ENCODE measurements at regions not wholly inside any gene's neighbourhood (a gene's known extent, or its start where the extent isn't known, plus 50 kb on each side); places are given as distances from the start of the nearest gene placed in this dataset.
A peak's percentile ranks its signal among the peaks of the same experiment; 100 is the strongest.

DNA sequence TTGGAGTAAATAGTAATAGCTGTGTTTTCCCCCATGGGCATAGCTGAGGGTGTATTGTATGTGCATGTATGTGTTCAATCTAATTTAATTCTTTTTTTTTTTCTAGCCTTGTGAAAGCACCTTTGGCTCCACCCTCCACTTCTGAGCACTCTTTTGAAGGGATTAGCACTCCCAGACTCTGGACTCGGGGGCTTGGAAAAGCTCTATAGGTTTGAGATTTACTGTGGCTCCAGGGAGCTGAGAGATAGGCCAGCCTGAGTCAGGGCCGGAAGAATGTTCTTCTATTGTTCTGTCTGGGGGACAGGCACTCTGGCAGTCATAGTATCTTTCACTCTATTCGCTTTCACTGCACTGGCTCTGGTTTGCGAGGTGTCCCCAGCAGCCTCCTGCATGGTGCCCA, 540.0 kb upstream of the TBX3 start:
- H3K4me3 ChIP-seq, result no peak overlapping the region
- no peaks in the 10 kb centered on the region for H3K27me3 ChIP-seq
- H3K9me3 ChIP-seq, result no peaks in the 10 kb centered on the region
- no peaks in the 10 kb centered on the region for H3K36me3 ChIP-seq
- no peak for DNase-seq

GRCh38 chr12:115223322-115223721, 539.3 kb upstream of the TBX3 start:
- H3K27me3 ChIP-seq, result no peaks in the 10 kb centered on the region
- no peak overlapping the region for H3K4me3 ChIP-seq
- H3K9me3 ChIP-seq, result no peaks in the 10 kb centered on the region
- no peaks in the 10 kb centered on the region for H3K36me3 ChIP-seq
- peak; percentile 70 for DNase-seq

- no peaks in the 10 kb centered on the region for H3K27me3 ChIP-seq
- H3K36me3 ChIP-seq, result no peaks in the 10 kb centered on the region
- no peaks in the 10 kb centered on the region for H3K9me3 ChIP-seq
- DNase-seq, result no peak
- no peak overlapping the region for H3K4me3 ChIP-seq
Measured at GRCh38 chr12:115222220-115222619, 538.2 kb upstream of the TBX3 start.

GRCh38 chr12:115216301-115216700, 532.3 kb upstream of the TBX3 start:
- Histone ChIP-seq H3K36me3 (no peaks in the 10 kb centered on the region), H3K4me3 (no peak overlapping the region), H3K9me3 (no peaks in the 10 kb centered on the region; the same call in 1 of the 2 replicates), H3K27me3 (no peaks in the 10 kb centered on the region)
- DNase-seq, result no peak

DNA sequence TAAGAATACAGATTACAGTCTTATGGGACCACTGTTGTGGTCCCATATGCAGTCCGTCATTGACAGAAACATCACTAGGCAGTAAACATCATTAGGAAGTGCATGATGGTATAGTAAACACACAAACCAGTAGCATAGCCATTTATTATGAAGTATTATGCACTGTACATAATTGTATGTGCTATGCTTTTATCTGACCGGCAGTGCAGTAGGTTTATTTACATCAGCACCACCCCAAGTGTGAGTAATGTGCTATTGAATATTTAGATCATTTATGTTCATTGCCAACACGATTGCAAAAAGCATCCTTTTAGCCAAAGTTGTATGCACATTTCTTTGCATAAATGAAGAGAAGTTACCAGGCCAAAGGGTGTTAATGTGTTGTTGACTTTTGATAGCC, 531.6 kb upstream of the TBX3 start:
- H3K4me3 ChIP-seq, result no peak overlapping the region
- no peaks in the 10 kb centered on the region for H3K36me3 ChIP-seq
- no peak for DNase-seq
- H3K9me3 ChIP-seq, result no peaks in the 10 kb centered on the region; the same call in 1 of the 2 replicates
- no peaks in the 10 kb centered on the region for H3K27me3 ChIP-seq

DNA sequence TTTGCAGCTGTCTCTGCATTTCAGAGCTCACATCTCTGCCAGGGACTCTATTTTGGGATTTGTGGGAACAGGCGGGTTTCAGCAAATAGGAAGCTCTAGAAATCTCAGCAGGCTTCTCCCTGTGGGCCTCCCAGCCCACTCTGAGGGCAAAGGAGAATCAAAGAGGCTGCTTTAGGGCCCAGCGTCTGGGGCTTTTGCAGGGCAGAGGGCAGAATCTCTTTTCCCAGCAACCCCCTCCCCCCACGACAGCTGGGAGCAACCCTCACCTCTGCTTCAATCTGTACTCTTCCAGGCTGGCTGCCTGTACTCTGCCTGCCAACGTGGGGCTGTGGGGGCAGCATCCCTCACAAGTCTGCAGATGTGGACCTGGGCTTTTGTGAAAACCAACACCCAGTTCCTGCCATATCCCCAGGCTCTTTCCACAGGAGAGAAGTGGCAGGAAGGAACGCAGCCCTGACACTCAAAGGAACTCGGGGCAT, 529.6 kb upstream of the TBX3 start:
- H3K9me3 ChIP-seq, result no peaks in the 10 kb centered on the region; the same call in 1 of the 2 replicates
- DNase-seq, result no peak
- H3K36me3 ChIP-seq, result no peaks in the 10 kb centered on the region
- no peak overlapping the region for H3K4me3 ChIP-seq
- no peaks in the 10 kb centered on the region for H3K27me3 ChIP-seq

- Histone ChIP-seq H3K27me3 (no peaks in the 10 kb centered on the region), H3K36me3 (no peaks in the 10 kb centered on the region), H3K9me3 (no peaks in the 10 kb centered on the region; the same call in 1 of the 2 replicates), H3K4me3 (no peak overlapping the region)
- no peak for DNase-seq
Measured at GRCh38 chr12:115213118-115213517, 529.1 kb upstream of the TBX3 start.

DNA sequence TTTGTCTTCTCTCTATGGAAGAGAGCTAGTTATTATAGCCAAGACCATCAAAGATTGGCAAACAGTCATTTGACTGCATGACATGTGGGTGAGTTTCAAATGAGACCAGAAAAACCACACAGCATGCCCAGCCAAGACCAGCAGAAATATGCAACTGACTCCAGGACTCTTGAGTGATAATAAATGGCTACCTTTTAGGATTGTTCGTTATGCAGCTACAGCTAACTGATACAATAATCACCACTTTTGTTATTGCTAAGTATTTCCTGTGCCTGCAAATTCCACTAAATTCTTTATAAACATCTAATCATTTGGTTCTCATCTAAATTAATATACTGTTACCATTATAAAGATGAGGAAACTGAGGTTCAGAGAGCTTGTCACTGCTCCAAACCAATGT, 528.4 kb upstream of the TBX3 start:
- Histone ChIP-seq H3K9me3 (no peaks in the 10 kb centered on the region; the same call in 1 of the 2 replicates), H3K36me3 (no peaks in the 10 kb centered on the region), H3K4me3 (no peak overlapping the region), H3K27me3 (no peaks in the 10 kb centered on the region)
- DNase-seq, result no peak

DNA sequence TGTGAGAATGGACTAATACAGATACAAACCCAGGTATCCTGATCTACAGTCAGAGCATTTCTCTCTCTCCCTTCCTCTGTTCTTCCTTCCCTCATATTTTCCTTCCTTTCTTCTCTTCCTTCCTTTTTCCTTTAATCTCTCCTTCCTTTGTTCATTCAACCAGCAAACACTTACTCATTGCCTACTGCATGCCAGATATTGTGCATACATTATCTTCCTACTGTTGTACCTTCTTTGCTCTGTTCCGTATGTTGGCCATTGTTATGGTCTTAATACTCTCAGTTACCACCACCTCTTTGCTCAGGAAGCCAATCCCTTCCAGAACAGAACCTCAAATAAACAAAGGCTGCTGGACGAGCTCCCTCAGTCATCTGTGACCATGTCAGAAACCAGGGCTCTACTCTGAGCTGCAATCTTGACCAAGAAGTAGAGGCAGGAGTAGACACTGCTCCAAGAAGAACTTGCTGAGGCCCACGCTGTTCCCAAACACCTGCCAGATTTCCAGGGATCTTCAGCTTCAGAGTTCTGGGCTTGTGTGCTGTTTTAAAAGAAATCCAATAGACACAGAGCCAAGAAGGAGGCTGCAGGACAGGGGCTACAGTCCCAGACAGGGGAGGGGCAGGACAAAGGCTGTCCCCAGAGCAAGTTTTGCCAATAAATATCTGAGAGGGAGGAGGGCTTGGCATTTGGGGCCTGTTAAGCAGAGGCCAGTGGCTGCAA, 526.7 kb upstream of the TBX3 start:
- no peaks in the 10 kb centered on the region; the same call in 1 of the 2 replicates for H3K9me3 ChIP-seq
- H3K36me3 ChIP-seq, result no peaks in the 10 kb centered on the region
- no peaks in the 10 kb centered on the region for H3K27me3 ChIP-seq
- H3K4me3 ChIP-seq, result no peak overlapping the region
- no peak for DNase-seq

GRCh38 chr12:115209230-115209629, 525.3 kb upstream of the TBX3 start:
- DNase-seq, result no peak
- Histone ChIP-seq H3K4me3 (no peak overlapping the region), H3K27me3 (no peaks in the 10 kb centered on the region), H3K9me3 (no peaks in the 10 kb centered on the region; the same call in 1 of the 2 replicates), H3K36me3 (no peaks in the 10 kb centered on the region)

DNA sequence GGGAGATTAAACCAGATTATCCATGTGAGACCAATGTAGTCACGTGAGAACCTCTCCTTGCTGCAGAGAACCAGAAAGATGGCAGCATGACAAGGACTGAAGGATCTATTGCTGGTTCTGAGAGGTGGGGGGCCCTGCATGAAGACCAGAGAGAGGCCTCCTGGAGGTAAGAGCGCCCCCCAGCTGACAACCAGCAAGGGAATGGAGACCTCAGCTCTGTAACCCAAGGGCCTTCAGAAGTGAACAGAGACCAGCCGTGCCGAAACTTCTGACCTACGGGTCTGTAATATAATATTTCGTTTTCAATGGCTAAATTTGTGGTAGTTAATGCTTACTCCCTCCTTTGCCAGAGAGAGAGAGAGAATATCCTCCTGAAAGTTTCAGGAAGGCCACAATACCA, 524.1 kb upstream of the TBX3 start:
- no peak for DNase-seq
- Histone ChIP-seq H3K36me3 (no peaks in the 10 kb centered on the region), H3K4me3 (no peak overlapping the region), H3K27me3 (no peaks in the 10 kb centered on the region), H3K9me3 (no peaks in the 10 kb centered on the region; the same call in 1 of the 2 replicates)

DNA sequence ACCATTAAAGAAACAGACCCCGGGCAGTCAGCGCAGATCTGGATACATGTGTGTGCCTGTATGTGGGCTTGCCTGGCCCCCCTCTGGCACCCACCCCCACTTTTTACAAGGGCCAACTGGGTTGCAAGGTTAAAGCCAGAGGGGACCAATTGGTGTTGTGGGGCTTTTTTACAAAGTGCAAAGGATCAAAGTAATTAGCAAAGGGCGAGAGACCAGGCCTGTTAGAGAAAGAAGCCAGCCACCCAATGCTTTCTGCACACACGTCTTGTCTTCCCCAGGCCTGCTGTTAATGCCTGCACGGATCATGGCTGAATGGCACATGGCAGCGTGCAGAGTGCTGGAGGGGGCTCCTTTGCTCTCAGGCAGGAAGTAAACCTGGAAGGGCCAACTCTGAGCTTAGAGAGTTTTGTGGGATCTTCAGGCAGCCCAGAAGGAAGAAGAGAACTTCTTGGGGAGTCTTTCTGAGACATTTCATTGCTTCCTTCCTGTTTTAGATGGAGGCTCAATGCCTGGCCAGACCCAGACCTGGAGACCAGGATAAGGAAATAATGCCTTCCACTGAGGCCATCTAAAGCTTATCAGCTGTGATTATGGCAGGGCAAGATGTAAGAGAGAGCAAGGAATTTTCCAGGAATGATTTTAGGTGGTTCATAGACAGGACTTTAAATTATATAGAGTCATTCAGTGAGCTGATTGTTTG, 523.4 kb upstream of the TBX3 start:
- DNase-seq, result no peak
- H3K36me3 ChIP-seq, result no peaks in the 10 kb centered on the region
- no peaks in the 10 kb centered on the region; the same call in 1 of the 2 replicates for H3K9me3 ChIP-seq
- H3K4me3 ChIP-seq, result no peak overlapping the region
- no peaks in the 10 kb centered on the region for H3K27me3 ChIP-seq

DNA sequence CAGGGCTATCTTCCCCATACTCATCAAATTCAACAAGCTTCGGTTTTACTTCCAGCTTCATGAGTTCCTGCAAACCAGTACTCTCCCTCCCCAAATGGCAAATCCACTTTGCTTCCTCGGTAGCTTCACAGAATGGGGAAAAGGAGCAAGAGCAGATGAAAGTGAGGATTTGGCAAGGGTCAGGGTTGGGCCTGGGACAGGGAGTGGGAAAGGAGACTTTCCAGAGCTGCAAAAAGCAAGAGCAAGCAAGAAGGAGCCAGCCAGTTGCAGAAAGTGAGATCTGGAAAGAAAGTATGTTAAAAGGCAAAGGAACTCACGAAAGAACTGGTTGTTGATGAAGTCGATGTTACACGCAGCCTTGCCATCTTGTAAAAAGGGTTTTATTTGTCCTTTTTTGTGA, 522.8 kb upstream of the TBX3 start:
- H3K36me3 ChIP-seq, result no peaks in the 10 kb centered on the region
- no peaks in the 10 kb centered on the region for H3K27me3 ChIP-seq
- no peak overlapping the region for H3K4me3 ChIP-seq
- DNase-seq, result no peak
- no peaks in the 10 kb centered on the region for H3K9me3 ChIP-seq

- H3K4me3 ChIP-seq, result no peak overlapping the region
- H3K27me3 ChIP-seq, result no peaks in the 10 kb centered on the region
- no peak for DNase-seq
- H3K9me3 ChIP-seq, result no peaks in the 10 kb centered on the region
- H3K36me3 ChIP-seq, result no peaks in the 10 kb centered on the region
Measured at GRCh38 chr12:115205755-115206308, 521.9 kb upstream of the TBX3 start.

- H3K4me3 ChIP-seq, result no peak overlapping the region
- no peaks in the 10 kb centered on the region for H3K9me3 ChIP-seq
- H3K27me3 ChIP-seq, result no peaks in the 10 kb centered on the region
- H3K36me3 ChIP-seq, result no peaks in the 10 kb centered on the region
- peak; percentile 68 for DNase-seq
Measured at GRCh38 chr12:115204957-115205754, 521.2 kb upstream of the TBX3 start.

GRCh38 chr12:115203701-115204100, 519.7 kb upstream of the TBX3 start:
- no peak for DNase-seq
- no peak overlapping the region for H3K4me3 ChIP-seq
- H3K9me3 ChIP-seq, result no peaks in the 10 kb centered on the region
- no peaks in the 10 kb centered on the region for H3K36me3 ChIP-seq
- H3K27me3 ChIP-seq, result no peaks in the 10 kb centered on the region

- H3K27me3 ChIP-seq, result no peaks in the 10 kb centered on the region
- no peak overlapping the region for H3K4me3 ChIP-seq
- no peaks in the 10 kb centered on the region for H3K36me3 ChIP-seq
- DNase-seq, result no peak
- no peaks in the 10 kb centered on the region for H3K9me3 ChIP-seq
Measured at GRCh38 chr12:115201966-115202365, 518.0 kb upstream of the TBX3 start.
